ENCODE measurements at regions not wholly inside any gene's neighbourhood (a gene's known extent, or its start where the extent isn't known, plus 50 kb on each side); places are given as distances from the start of the nearest gene placed in this dataset.

GRCh38 chr10:6337382-6337781 lies 134.7 kb downstream of the PFKFB3 start:
- intact Hi-C loops (cut with DNase I), result no loop called here
- ATAC-seq, result no peak
- peak; percentile 27 for DNase-seq (ENCODE audit: missing footprints)

- ATAC-seq (no peak), DNase-seq (ENCODE audit: missing footprints) (no peak)
- intact Hi-C loops (cut with DNase I), result no loop called here
Measured at GRCh38 chr10:6338361-6338760, 135.6 kb downstream of the PFKFB3 start.

- no peak for ATAC-seq
- intact Hi-C loops (cut with DNase I), result no loop called here
- DNase-seq (ENCODE audit: missing footprints), result peak; percentile 27
Measured at GRCh38 chr10:6339891-6340290, 137.2 kb downstream of the PFKFB3 start.

DNA sequence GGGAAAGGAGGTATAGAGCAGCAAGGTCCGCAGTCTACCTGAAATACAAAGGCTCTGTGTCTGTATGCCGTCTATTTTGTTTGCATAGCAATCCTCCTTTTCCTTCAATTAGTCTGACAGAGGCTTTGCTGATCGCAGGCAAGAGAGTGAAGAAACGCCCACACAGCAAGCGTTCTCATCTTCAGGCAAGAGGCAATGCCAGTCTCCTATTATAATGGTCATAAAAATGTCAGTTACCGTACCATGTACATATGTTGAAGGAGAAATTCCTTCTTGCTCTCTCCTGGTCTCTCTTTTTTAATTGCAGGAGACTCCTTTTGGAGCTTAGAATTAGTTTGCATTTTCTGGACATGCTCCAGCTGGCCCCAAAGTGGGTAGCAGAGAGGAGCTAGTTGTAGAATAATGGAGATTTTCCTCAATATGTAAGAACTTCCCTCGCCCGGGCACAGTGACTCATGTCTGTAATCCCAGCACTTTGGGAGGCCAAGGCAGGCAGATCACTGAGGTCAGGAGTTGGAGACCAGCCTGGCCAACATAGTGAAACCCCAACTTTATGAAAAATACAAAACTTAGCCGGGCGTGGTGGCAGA lies 139.5 kb downstream of the PFKFB3 start:
- no peak for ATAC-seq
- DNase-seq (ENCODE audit: missing footprints), result no peak
- intact Hi-C loops (cut with DNase I), result no loop called here

GRCh38 chr10:6343305-6344010 lies 140.7 kb downstream of the PFKFB3 start:
- ATAC-seq (no peak), DNase-seq (ENCODE audit: missing footprints) (no peak)
- intact Hi-C loops (cut with DNase I), result no loop called here

GRCh38 chr10:6345404-6345803 lies 142.7 kb downstream of the PFKFB3 start:
- intact Hi-C loops (cut with DNase I), result no loop called here
- no peak for DNase-seq (ENCODE audit: missing footprints)
- ATAC-seq, result no peak

DNA sequence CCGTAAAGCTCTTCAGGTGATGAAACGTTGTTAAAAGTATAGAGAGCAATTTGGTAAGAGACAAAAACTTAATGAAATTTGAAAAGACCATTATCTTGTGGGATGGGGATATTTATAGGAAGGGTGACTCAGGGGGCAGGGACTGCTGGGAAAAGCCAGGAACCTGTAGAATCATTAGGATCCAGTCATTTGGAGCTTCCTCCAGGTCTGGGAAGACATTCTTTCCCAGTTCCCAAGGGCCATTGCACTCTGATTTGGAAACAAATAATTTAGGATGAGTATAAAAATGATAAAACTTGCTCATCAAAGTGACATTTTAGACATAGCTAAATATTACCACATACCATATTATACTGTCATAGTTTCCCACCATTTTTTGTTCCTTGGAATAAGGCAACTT lies 143.9 kb downstream of the PFKFB3 start:
- ATAC-seq (no peak), DNase-seq (ENCODE audit: missing footprints) (no peak)
- intact Hi-C loops (cut with DNase I), result no loop called here

- intact Hi-C loops (cut with DNase I), result no loop called here
- DNase-seq (ENCODE audit: missing footprints) (no peak), ATAC-seq (no peak)
Measured at GRCh38 chr10:6347391-6347951, 144.7 kb downstream of the PFKFB3 start.

DNA sequence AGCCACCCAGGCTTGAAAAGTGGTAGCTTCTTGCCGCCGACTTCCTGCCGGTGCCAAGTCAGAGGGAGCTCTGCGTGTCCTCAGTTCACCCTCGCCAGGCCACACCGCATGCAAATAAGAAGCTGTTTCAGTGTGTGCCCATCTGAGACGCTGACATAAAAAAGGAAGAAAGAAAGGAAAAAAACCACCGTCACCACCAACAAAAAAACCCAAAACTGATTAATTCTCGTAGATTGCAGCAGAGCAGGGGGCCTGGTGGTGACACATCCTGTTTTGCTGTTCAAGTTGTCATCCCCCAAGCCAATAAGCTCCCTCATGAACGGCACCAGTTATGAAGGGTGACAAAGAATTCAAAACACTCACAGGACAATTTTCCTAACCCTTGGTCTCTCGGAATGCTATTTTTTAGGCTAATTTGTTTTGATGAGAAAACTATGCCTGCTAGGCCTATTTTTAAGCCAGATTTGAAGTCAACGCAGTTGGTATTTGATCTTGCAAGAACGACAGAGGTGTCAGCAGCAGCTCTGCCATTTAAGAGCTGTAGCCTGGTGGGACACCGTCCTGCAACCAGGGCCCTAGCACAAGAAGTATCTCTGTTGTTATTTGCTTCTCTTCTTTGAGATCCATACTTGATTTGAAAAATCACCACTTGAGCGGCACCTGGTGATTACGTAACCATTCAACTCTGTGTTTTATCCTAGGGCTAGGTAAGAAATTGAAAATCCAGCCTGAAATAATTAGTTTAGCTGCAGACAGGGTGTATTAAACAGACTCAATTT lies 145.6 kb downstream of the PFKFB3 start:
- intact Hi-C loops (cut with DNase I), result no loop called here
- peak; percentile 73 for DNase-seq (ENCODE audit: missing footprints)
- peak; percentile 46 for ATAC-seq

DNA sequence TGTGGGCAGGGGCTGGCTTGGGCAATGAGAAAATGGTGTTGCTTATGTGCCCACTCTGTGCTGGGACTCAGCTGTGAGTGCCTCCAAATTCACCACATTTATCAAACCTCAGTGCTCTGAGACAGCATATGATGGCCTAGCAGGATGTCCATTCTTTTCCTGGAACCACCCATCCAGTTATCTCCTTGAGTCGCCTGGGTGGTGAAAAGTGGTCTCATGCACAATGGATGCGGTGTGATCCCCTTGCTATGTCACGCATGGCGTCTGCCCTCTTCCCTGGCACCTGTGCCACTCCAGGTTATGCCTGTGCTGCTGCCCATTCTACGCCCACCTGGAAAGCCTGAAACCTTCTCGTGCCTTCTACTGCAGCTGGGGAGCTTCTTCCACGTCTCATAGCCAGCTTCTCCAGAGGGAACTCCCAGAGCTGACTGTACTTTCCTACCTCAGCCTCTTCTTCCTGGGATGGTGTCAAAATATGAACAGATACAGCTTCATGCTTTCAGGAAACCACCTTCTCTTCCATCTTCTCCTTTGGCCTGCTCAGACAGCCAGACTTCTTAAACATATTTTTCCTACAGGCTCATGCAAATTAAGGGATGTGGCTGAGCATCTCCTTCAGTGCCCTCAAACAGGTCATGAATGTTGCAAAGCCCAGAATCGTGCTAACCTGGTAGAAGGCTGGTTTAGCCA lies 147.3 kb downstream of the PFKFB3 start:
- DNase-seq (ENCODE audit: missing footprints) (no peak), ATAC-seq (no peak)
- intact Hi-C loops (cut with DNase I), result no loop called here

DNA sequence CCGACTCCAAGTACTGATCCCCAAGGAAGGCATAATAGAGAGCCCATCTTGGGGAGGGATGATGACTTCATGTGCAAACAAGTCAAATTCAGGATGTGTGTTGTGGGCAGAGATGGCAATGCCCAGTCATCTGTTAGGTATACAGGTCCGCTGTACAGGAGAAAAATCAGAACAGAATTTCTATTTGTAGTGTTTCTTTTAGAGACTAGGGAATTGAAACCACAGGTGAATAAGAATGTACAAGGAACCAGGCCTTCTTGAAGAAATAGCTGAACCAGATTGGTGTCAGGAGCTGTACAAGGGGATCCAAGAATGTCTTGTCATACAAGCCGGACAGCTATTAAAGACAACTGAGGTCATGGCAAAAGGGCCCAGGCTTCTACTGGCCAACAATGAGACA lies 147.9 kb downstream of the PFKFB3 start:
- no peak for ATAC-seq
- intact Hi-C loops (cut with DNase I), result no loop called here
- no peak for DNase-seq (ENCODE audit: missing footprints)

DNA sequence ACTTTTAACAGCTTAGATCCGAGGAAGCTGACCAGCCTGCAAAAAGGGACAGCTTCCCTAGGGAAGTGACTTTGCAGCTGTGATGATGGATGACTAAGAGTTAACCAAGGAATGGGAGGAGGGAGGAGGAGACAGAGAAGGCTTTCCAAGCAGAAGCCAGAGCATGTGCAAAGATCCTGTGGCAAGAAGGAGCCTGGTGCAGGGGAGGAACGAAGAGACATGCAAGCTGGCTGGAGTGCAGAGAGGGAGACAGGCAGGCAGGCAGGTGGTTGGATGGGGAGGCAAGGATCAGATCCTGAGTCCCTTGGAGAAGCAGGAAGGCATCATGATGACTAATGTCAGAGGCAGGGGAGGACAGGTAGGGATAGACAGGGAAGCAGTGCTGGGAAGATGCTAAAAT lies 148.8 kb downstream of the PFKFB3 start:
- no peak for ATAC-seq
- intact Hi-C loops (cut with DNase I), result no loop called here
- no peak for DNase-seq (ENCODE audit: missing footprints)

- intact Hi-C loops (cut with DNase I), result no loop called here
- ATAC-seq, result no peak
Measured at GRCh38 chr10:6353526-6353925, 150.8 kb downstream of the PFKFB3 start.

GRCh38 chr10:6354168-6354772 lies 151.5 kb downstream of the PFKFB3 start:
- ATAC-seq (no peak), DNase-seq (ENCODE audit: missing footprints) (no peak)
- intact Hi-C loops (cut with DNase I), result no loop called here

More at GRCh38 chr10:6353526-6353925, 150.8 kb downstream of the PFKFB3 start:
- DNase-seq (ENCODE audit: missing footprints), result no peak

DNA sequence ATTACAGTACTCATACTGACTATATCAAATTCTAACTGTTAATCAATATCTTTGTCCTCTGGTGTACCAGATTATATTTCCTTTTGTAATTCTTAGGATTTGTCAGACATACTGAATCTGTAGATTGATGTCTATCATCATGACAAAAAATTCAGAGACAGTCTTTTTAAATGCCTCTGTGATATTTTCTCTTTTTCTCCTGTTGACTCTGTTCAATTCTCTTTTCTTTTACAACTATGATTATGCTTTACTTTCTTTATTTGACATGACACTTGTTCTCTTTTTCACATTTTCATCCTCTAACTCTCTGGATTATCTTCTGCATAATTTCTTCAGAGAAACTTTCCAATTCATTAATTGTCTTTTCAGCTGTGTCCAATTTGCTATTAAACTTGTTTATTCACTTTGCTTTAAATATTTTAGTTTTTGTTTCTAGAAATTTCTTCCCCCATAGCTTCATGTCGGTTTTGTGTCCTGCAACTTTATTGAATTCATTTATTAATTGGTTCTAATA lies 153.6 kb downstream of the PFKFB3 start:
- ATAC-seq (no peak), DNase-seq (ENCODE audit: missing footprints) (no peak)
- intact Hi-C loops (cut with DNase I), result no loop called here

GRCh38 chr10:6361869-6362268 lies 159.1 kb downstream of the PFKFB3 start:
- DNase-seq (ENCODE audit: missing footprints) (no peak), ATAC-seq (no peak)
- intact Hi-C loops (cut with DNase I), result no loop called here

- DNase-seq (ENCODE audit: missing footprints) (no peak), ATAC-seq (no peak)
- intact Hi-C loops (cut with DNase I), result no loop called here
Measured at GRCh38 chr10:6362879-6363278, 160.1 kb downstream of the PFKFB3 start.

DNA sequence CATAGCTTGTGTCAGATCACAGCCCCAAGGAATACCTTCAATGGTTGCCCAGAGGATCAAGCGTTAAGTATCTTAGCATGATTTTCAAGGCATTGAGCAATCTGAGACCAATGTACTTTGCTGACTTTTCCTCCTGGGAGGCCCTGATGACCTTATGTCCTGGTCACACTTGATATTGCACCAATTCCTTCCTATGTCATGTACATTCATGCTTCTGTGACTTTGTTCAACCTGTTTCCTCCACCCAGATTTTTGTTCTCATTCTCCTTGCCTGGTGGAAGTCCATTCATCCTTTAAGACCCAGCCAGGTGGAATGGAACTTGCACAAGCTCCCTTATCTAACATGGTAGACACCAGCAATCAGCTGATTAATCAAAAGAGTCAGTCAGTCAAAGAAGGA lies 160.8 kb downstream of the PFKFB3 start:
- intact Hi-C loops (cut with DNase I), result no loop called here
- ATAC-seq, result no peak
- no peak for DNase-seq (ENCODE audit: missing footprints)

GRCh38 chr10:6364283-6364682 lies 161.6 kb downstream of the PFKFB3 start:
- DNase-seq (ENCODE audit: missing footprints) (no peak), ATAC-seq (no peak)
- intact Hi-C loops (cut with DNase I), result no loop called here

All from Right ventricle myocardium inferior (tissue), 1 donor.